Amniotic stem cell (primary cell): ENCODE measurements at regions not wholly inside any gene's neighbourhood (a gene's known extent, or its start where the extent isn't known, plus 50 kb on each side); places are given as distances from the start of the nearest gene placed in this dataset.
"Not testable (repeated sequence)": the region's sequence is repeated elsewhere in the genome, so short reads cannot be mapped to it uniquely, and the experiment has no call there.

Experiments
- DNase-seq: peaks from one replicate; lab custom pipeline; 2025; lab: John Stamatoyannopoulos, UW

GRCh38 chr10:109650228-109650627 is 273.1 kb downstream of the XPNPEP1 start:
- no peak for DNase-seq

- DNase-seq = no peak
Measured at GRCh38 chr10:109647627-109648026, 275.7 kb downstream of the XPNPEP1 start.

GRCh38 chr10:109633846-109634245 is 289.5 kb downstream of the XPNPEP1 start:
- DNase-seq = no peak

- not testable (repeated sequence) for DNase-seq
Measured at GRCh38 chr10:109633017-109633416, 290.3 kb downstream of the XPNPEP1 start.

GRCh38 chr10:109624939-109625338 is 298.4 kb downstream of the XPNPEP1 start:
- no peak for DNase-seq

GRCh38 chr10:109622566-109622965 is 300.7 kb downstream of the XPNPEP1 start:
- DNase-seq = no peak

- no peak for DNase-seq
Measured at GRCh38 chr10:109620396-109620795, 302.9 kb downstream of the XPNPEP1 start.

GRCh38 chr10:109619914-109620313 is 303.4 kb downstream of the XPNPEP1 start:
- no peak for DNase-seq

- DNase-seq = no peak
Measured at GRCh38 chr10:109618748-109619147, 304.6 kb downstream of the XPNPEP1 start.

- DNase-seq = no peak
Measured at GRCh38 chr10:109618301-109618700, 305.0 kb downstream of the XPNPEP1 start.

- DNase-seq = no peak
Measured at GRCh38 chr10:109616359-109616980, 306.8 kb downstream of the XPNPEP1 start.

- DNase-seq = not testable (repeated sequence)
Measured at GRCh38 chr10:109595356-109595755, 328.0 kb downstream of the XPNPEP1 start.

- DNase-seq = no peak
Measured at GRCh38 chr10:109593682-109594081, 329.6 kb downstream of the XPNPEP1 start.

GRCh38 chr10:109592391-109592790 is 330.9 kb downstream of the XPNPEP1 start:
- no peak for DNase-seq

- no peak for DNase-seq
Measured at GRCh38 chr10:109591601-109592000, 331.7 kb downstream of the XPNPEP1 start.

GRCh38 chr10:109588259-109588658 is 335.1 kb downstream of the XPNPEP1 start:
- no peak for DNase-seq

- DNase-seq = no peak
Measured at GRCh38 chr10:109587366-109587765, 335.9 kb downstream of the XPNPEP1 start.

GRCh38 chr10:109556399-109556798 is 366.9 kb downstream of the XPNPEP1 start:
- DNase-seq = no peak

GRCh38 chr10:109542050-109542603 is 381.2 kb downstream of the XPNPEP1 start:
- DNase-seq = not testable (repeated sequence)

GRCh38 chr10:109534193-109534592 is 389.1 kb downstream of the XPNPEP1 start:
- DNase-seq = no peak

GRCh38 chr10:109529258-109529657 is 394.1 kb downstream of the XPNPEP1 start:
- DNase-seq = no peak

- DNase-seq = no peak
Measured at GRCh38 chr10:109517748-109518147, 405.6 kb downstream of the XPNPEP1 start.

- no peak for DNase-seq
Measured at GRCh38 chr10:109504401-109504800, 418.9 kb downstream of the XPNPEP1 start.

- no peak for DNase-seq
Measured at GRCh38 chr10:109487691-109488090, 435.6 kb downstream of the XPNPEP1 start.
